Dendritic cell treated with granulocyte-macrophage colony-stimulating factor and Interleukin-4, amounts not matched to agents 40 ng/mL and 50 ng/mL, for 4 days (primary cell): ENCODE measurements at regions not wholly inside any gene's neighbourhood (a gene's known extent, or its start where the extent isn't known, plus 50 kb on each side); places are given as distances from the start of the nearest gene placed in this dataset.
A peak's percentile ranks its signal among the peaks of the same experiment; 100 is the strongest.

Source experiments
- H3K27ac Mint-ChIP-seq: one replicate; pipeline ENCODE4 v1.8.0; 2022; ENCODE audit warnings: mild to moderate bottlenecking, mixed read lengths
- H3K27me3 Mint-ChIP-seq: one replicate; pipeline ENCODE4 v1.8.0; 2022; ENCODE audit warnings: mild to moderate bottlenecking, mixed read lengths
- H3K36me3 Mint-ChIP-seq: one replicate; pipeline ENCODE4 v1.8.0; 2022; ENCODE audit warnings: low read depth, mixed read lengths
- H3K4me1 Mint-ChIP-seq: one replicate; pipeline ENCODE4 v1.8.0; 2022; ENCODE audit warnings: low read depth, mixed read lengths
- H3K4me3 Mint-ChIP-seq: one replicate; pipeline ENCODE4 v1.8.0; 2022; ENCODE audit warnings: mild to moderate bottlenecking, moderate library complexity, mixed read lengths
- H3K9me3 Mint-ChIP-seq: one replicate; pipeline ENCODE4 v1.8.0; 2022; ENCODE audit warnings: mixed read lengths
- intact Hi-C: fragments of 100-400 bp; cut with micrococcal nuclease; formaldehyde crosslinking; loops from one replicate; pipeline ENCODE4 v1.15.0; 2022

- Mint-ChIP-seq H3K36me3 (no peaks in the 10 kb centered on the region), H3K9me3 (no peaks in the 10 kb centered on the region), H3K27ac (no peak overlapping the region), H3K27me3 (peaks cover 5% of the 10 kb centered on the region), H3K4me3 (no peak overlapping the region), H3K4me1 (peaks cover 7% of the 10 kb centered on the region)
- intact Hi-C loops = loop anchor here (10.0 kb wide), 1 partner anchor 57 kb away; no protein-coding TSS in a partner anchor
Measured at GRCh38 chr1:56212143-56212542, 367.2 kb downstream of the PLPP3 start.

- Mint-ChIP-seq H3K4me1 (no peaks in the 10 kb centered on the region), H3K36me3 (no peaks in the 10 kb centered on the region), H3K27me3 (peaks cover 19% of the 10 kb centered on the region), H3K9me3 (no peaks in the 10 kb centered on the region), H3K4me3 (no peak overlapping the region), H3K27ac (no peak overlapping the region)
- intact Hi-C loops = no loop called here
Measured at GRCh38 chr1:56206391-56206790, 373.0 kb downstream of the PLPP3 start.

GRCh38 chr1:56204206-56204605 is 375.2 kb downstream of the PLPP3 start:
- Mint-ChIP-seq H3K27ac (no peak overlapping the region), H3K4me1 (peaks cover 12% of the 10 kb centered on the region), H3K9me3 (no peaks in the 10 kb centered on the region), H3K36me3 (no peaks in the 10 kb centered on the region), H3K27me3 (peaks cover 15% of the 10 kb centered on the region), H3K4me3 (no peak overlapping the region)
- intact Hi-C loops = no loop called here

GRCh38 chr1:56202796-56203492 is 376.4 kb downstream of the PLPP3 start:
- H3K27me3 Mint-ChIP-seq = peaks cover 13% of the 10 kb centered on the region
- no peaks in the 10 kb centered on the region for H3K9me3 Mint-ChIP-seq
- intact Hi-C loops = no loop called here
- no peaks in the 10 kb centered on the region for H3K36me3 Mint-ChIP-seq
- no peak overlapping the region for H3K27ac Mint-ChIP-seq
- H3K4me3 Mint-ChIP-seq = no peak overlapping the region
- H3K4me1 Mint-ChIP-seq = peaks cover 12% of the 10 kb centered on the region

- intact Hi-C loops = no loop called here
- no peaks in the 10 kb centered on the region for H3K36me3 Mint-ChIP-seq
Measured at GRCh38 chr1:56202186-56202585, 377.2 kb downstream of the PLPP3 start.

GRCh38 chr1:56200896-56201295 is 378.5 kb downstream of the PLPP3 start:
- Mint-ChIP-seq H3K36me3 (no peaks in the 10 kb centered on the region), H3K27me3 (peaks cover 6% of the 10 kb centered on the region), H3K9me3 (no peaks in the 10 kb centered on the region), H3K4me1 (peaks cover 12% of the 10 kb centered on the region), H3K27ac (no peak overlapping the region), H3K4me3 (no peak overlapping the region)
- intact Hi-C loops = no loop called here

More at GRCh38 chr1:56202186-56202585, 377.2 kb downstream of the PLPP3 start:
- H3K27ac Mint-ChIP-seq = no peak overlapping the region
- H3K4me1 Mint-ChIP-seq = peaks cover 12% of the 10 kb centered on the region
- no peak overlapping the region for H3K4me3 Mint-ChIP-seq
- no peaks in the 10 kb centered on the region for H3K9me3 Mint-ChIP-seq
- H3K27me3 Mint-ChIP-seq = peaks cover 13% of the 10 kb centered on the region

GRCh38 chr1:56200442-56200841 is 378.9 kb downstream of the PLPP3 start:
- no peaks in the 10 kb centered on the region for H3K9me3 Mint-ChIP-seq
- no peak overlapping the region for H3K4me3 Mint-ChIP-seq
- no peaks in the 10 kb centered on the region for H3K36me3 Mint-ChIP-seq
- H3K27ac Mint-ChIP-seq = no peak overlapping the region
- H3K27me3 Mint-ChIP-seq = peaks cover 6% of the 10 kb centered on the region
- intact Hi-C loops = no loop called here
- peaks cover 12% of the 10 kb centered on the region for H3K4me1 Mint-ChIP-seq

- Mint-ChIP-seq H3K4me3 (no peak overlapping the region), H3K36me3 (no peaks in the 10 kb centered on the region), H3K9me3 (no peaks in the 10 kb centered on the region), H3K4me1 (peaks cover 12% of the 10 kb centered on the region), H3K27ac (no peak overlapping the region), H3K27me3 (peaks cover 6% of the 10 kb centered on the region)
- intact Hi-C loops = no loop called here
Measured at GRCh38 chr1:56199956-56200355, 379.4 kb downstream of the PLPP3 start.

GRCh38 chr1:56199061-56199460 is 380.3 kb downstream of the PLPP3 start:
- no peak overlapping the region for H3K27ac Mint-ChIP-seq
- H3K4me3 Mint-ChIP-seq = no peak overlapping the region
- peaks cover 12% of the 10 kb centered on the region for H3K4me1 Mint-ChIP-seq

GRCh38 chr1:56197946-56198345 is 381.4 kb downstream of the PLPP3 start:
- Mint-ChIP-seq H3K4me3 (no peak overlapping the region), H3K27me3 (peaks cover 10% of the 10 kb centered on the region), H3K36me3 (no peaks in the 10 kb centered on the region), H3K27ac (no peak overlapping the region), H3K9me3 (no peaks in the 10 kb centered on the region), H3K4me1 (peaks cover 12% of the 10 kb centered on the region)
- intact Hi-C loops = no loop called here

More at GRCh38 chr1:56199061-56199460, 380.3 kb downstream of the PLPP3 start:
- peaks cover 6% of the 10 kb centered on the region for H3K27me3 Mint-ChIP-seq
- H3K9me3 Mint-ChIP-seq = no peaks in the 10 kb centered on the region
- no peaks in the 10 kb centered on the region for H3K36me3 Mint-ChIP-seq
- intact Hi-C loops = no loop called here

- intact Hi-C loops = no loop called here
- no peaks in the 10 kb centered on the region for H3K36me3 Mint-ChIP-seq
- no peaks in the 10 kb centered on the region for H3K9me3 Mint-ChIP-seq
- H3K27ac Mint-ChIP-seq = peak overlapping the region; percentile 7
- H3K27me3 Mint-ChIP-seq = peaks cover 10% of the 10 kb centered on the region
- H3K4me1 Mint-ChIP-seq = peaks cover 14% of the 10 kb centered on the region
- no peak overlapping the region for H3K4me3 Mint-ChIP-seq
Measured at GRCh38 chr1:56196839-56197238, 382.5 kb downstream of the PLPP3 start.

GRCh38 chr1:56194701-56195300 is 384.6 kb downstream of the PLPP3 start:
- Mint-ChIP-seq H3K36me3 (no peaks in the 10 kb centered on the region), H3K27ac (no peak overlapping the region), H3K9me3 (no peaks in the 10 kb centered on the region), H3K4me1 (peaks cover 23% of the 10 kb centered on the region), H3K4me3 (no peak overlapping the region), H3K27me3 (peaks cover 10% of the 10 kb centered on the region)
- intact Hi-C loops = no loop called here

GRCh38 chr1:56193656-56194055 is 385.7 kb downstream of the PLPP3 start:
- Mint-ChIP-seq H3K27me3 (peaks cover 12% of the 10 kb centered on the region), H3K4me3 (no peak overlapping the region), H3K36me3 (no peaks in the 10 kb centered on the region), H3K27ac (no peak overlapping the region), H3K4me1 (peaks cover 26% of the 10 kb centered on the region), H3K9me3 (no peaks in the 10 kb centered on the region)
- intact Hi-C loops = no loop called here

- no peaks in the 10 kb centered on the region for H3K9me3 Mint-ChIP-seq
- H3K36me3 Mint-ChIP-seq = no peaks in the 10 kb centered on the region
- H3K27me3 Mint-ChIP-seq = peaks cover 10% of the 10 kb centered on the region
- H3K4me1 Mint-ChIP-seq = peaks cover 26% of the 10 kb centered on the region
- H3K4me3 Mint-ChIP-seq = no peak overlapping the region
- intact Hi-C loops = no loop called here
- H3K27ac Mint-ChIP-seq = no peak overlapping the region
Measured at GRCh38 chr1:56191369-56191768, 388.0 kb downstream of the PLPP3 start.
